Central memory CD8-positive, alpha-beta T cell (primary cell): ENCODE measurements at regions not wholly inside any gene's neighbourhood (a gene's known extent, or its start where the extent isn't known, plus 50 kb on each side); places are given as distances from the start of the nearest gene placed in this dataset.

ENCODE experiments used
- ATAC-seq: fragments of 150-1000 bp; cut with Tn5 transposase; replicated peaks from 2 replicates; pipeline ENCODE4 v1.10.0; 2022; ENCODE audit warnings: mild to moderate bottlenecking, moderate FRiP score, moderate number of reproducible peaks; ENCODE audit not compliant: poor library complexity, severe bottlenecking; ENCODE audit errors: extremely low read depth
- DNase-seq, 2 donors: peaks; one replicate each; pipeline ENCODE4 v3.0.0; 2021; ENCODE audit warnings: low spot score in 2 of 2
- H3K27ac Mint-ChIP-seq: one replicate; pipeline ENCODE4 v1.8.0; 2022; ENCODE audit warnings: low read depth, mild to moderate bottlenecking, moderate library complexity, mixed read lengths
- H3K27me3 Mint-ChIP-seq: one replicate; pipeline ENCODE4 v1.8.0; 2022; ENCODE audit warnings: mixed read lengths
- H3K36me3 Mint-ChIP-seq: one replicate; pipeline ENCODE4 v1.8.0; 2022; ENCODE audit warnings: mild to moderate bottlenecking, moderate library complexity, mixed read lengths; ENCODE audit not compliant: insufficient read depth
- H3K4me1 Mint-ChIP-seq: one replicate; pipeline ENCODE4 v1.8.0; 2022; ENCODE audit warnings: mixed read lengths
- H3K4me3 Mint-ChIP-seq: one replicate; pipeline ENCODE4 v1.8.0; 2022; ENCODE audit warnings: mild to moderate bottlenecking, moderate library complexity, mixed read lengths
- H3K9me3 Mint-ChIP-seq: one replicate; pipeline ENCODE4 v1.8.0; 2022; ENCODE audit warnings: mixed read lengths

- Mint-ChIP-seq H3K27ac (no peak overlapping the region), H3K4me3 (no peak overlapping the region), H3K36me3 (peaks cover 1% of the 10 kb centered on the region), H3K27me3 (peaks cover 29% of the 10 kb centered on the region), H3K4me1 (no peaks in the 10 kb centered on the region), H3K9me3 (no peaks in the 10 kb centered on the region)
- no peak for ATAC-seq
- DNase-seq: no peak
These were observed 122.4 kb upstream of the MVB12B start for GRCh38 chr9:126204197-126204596.

DNA sequence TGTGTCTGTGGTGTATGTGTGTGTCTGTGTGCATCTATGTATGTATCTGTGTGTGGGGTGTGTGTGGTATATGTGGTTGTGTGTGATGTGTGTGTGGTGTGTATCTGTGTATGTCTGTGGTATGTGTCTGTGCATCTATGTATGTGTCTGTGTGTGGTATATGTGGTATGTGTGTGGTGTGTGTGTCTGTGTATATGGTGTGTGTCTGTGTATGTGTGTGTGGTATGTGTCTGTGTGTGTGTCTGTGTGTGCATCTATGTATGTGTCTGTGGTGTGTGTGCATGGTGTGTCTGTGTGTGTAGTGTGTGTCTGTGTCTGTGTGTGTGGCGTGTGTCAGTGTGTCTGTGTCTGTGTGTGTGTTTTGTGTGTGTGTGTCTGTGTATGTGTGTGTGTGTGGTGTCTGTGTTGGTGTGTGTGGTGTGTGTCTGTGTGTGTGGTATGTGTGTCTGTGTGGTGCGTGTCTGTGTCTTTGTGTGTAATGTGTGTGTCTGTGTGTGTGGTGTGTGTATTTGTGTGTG, 121.9 kb upstream of the MVB12B start:
- H3K9me3 Mint-ChIP-seq: no peaks in the 10 kb centered on the region
- DNase-seq (no peak), ATAC-seq (no peak)
- no peak overlapping the region for H3K27ac Mint-ChIP-seq
- no peak overlapping the region for H3K4me3 Mint-ChIP-seq
- H3K36me3 Mint-ChIP-seq: peaks cover 1% of the 10 kb centered on the region
- no peaks in the 10 kb centered on the region for H3K4me1 Mint-ChIP-seq
- H3K27me3 Mint-ChIP-seq: peaks cover 24% of the 10 kb centered on the region

DNA sequence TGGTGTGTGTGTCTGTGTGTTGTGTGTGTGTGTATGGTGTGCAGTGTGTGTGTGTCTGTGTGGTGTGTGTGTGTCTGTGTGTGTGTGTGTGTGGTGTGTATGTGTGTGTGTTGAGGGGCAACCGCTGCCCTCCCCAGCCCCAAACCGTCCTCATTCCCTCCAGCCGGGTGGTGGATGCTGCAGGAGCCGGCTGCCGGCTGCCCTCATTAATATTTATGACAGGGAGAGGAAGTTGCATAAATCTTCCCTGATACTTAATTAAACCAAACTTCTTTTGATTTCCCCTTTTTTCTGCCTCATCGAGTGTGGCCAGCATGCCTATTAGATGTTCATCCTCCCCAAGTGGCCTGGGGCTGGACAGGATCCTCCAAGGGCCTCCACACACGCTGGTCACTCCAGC, 121.4 kb upstream of the MVB12B start:
- Mint-ChIP-seq H3K4me1 (no peaks in the 10 kb centered on the region), H3K27me3 (peaks cover 19% of the 10 kb centered on the region)
- no peak for DNase-seq

DNA sequence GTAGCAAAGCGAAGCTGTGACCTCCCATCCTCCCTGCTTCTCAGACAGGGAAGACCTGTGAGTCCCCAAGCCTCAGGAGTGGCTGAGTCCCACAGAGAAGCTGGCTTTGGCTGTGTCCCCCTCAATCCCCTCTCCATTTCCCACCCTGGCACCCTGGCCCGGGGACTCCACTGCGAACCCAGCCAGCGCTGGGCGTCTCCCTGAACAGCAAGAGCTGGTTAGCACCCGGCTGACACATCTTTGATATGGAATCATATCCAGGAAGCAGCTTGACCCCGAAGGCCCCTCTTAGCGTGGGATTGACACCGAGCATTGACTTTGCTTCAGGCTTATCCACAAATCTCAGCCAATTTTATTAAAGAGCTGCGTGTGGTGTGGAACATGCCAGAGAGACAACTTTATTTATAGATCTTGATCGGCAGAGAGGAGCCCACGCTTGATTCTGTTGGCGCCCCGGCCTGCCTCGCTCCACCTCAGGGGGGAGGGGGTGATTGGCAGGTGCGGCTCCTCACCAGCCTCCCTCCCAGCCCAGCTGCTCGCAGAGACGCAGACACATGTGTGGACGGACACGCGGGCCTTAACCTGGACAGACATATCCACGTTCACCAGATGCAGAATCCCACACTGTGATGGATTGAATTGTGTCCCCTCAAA, 120.7 kb upstream of the MVB12B start:
- no peak for DNase-seq
- Mint-ChIP-seq H3K36me3 (peaks cover 1% of the 10 kb centered on the region), H3K27ac (no peak overlapping the region), H3K4me3 (no peak overlapping the region), H3K27me3 (peaks cover 14% of the 10 kb centered on the region), H3K4me1 (no peaks in the 10 kb centered on the region), H3K9me3 (no peaks in the 10 kb centered on the region)
- no peak for ATAC-seq

More for the DNA sequence above, 121.4 kb upstream of the MVB12B start:
- no peaks in the 10 kb centered on the region for H3K9me3 Mint-ChIP-seq
- no peak overlapping the region for H3K4me3 Mint-ChIP-seq
- no peak overlapping the region for H3K27ac Mint-ChIP-seq
- ATAC-seq: no peak
- H3K36me3 Mint-ChIP-seq: peaks cover 1% of the 10 kb centered on the region

DNA sequence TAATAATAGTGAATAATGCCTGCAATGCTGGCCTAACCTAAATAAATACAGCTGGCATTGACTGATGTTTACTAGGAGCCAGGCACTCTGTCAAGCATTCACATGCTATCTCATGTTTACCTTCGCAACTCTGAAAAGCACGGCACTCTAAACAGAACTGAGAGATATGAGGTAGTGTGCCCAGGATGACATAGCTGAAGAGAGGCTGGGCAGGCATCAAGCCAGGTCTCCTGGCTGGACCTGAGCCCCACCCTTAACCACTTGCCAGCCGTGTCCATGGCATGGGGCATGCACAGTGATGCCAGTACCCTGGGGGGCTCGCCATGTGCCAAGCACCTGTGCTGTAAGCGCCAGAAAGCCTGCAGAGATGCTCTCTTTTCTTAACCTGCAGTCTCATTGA, 119.4 kb upstream of the MVB12B start:
- DNase-seq: no peak
- H3K9me3 Mint-ChIP-seq: no peaks in the 10 kb centered on the region
- no peaks in the 10 kb centered on the region for H3K4me1 Mint-ChIP-seq
- H3K4me3 Mint-ChIP-seq: no peak overlapping the region
- peaks cover 14% of the 10 kb centered on the region for H3K27me3 Mint-ChIP-seq
- peaks cover 1% of the 10 kb centered on the region for H3K36me3 Mint-ChIP-seq
- ATAC-seq: no peak
- no peak overlapping the region for H3K27ac Mint-ChIP-seq

GRCh38 chr9:126208216-126208758, 118.3 kb upstream of the MVB12B start:
- H3K27ac Mint-ChIP-seq: no peak overlapping the region
- DNase-seq (no peak), ATAC-seq (no peak)
- no peaks in the 10 kb centered on the region for H3K4me1 Mint-ChIP-seq
- peaks cover 14% of the 10 kb centered on the region for H3K27me3 Mint-ChIP-seq
- no peaks in the 10 kb centered on the region for H3K9me3 Mint-ChIP-seq
- no peaks in the 10 kb centered on the region for H3K36me3 Mint-ChIP-seq
- H3K4me3 Mint-ChIP-seq: no peak overlapping the region

- DNase-seq (no peak), ATAC-seq (no peak)
- Mint-ChIP-seq H3K27ac (no peak overlapping the region), H3K4me1 (no peaks in the 10 kb centered on the region), H3K27me3 (peaks cover 42% of the 10 kb centered on the region), H3K4me3 (no peak overlapping the region), H3K9me3 (no peaks in the 10 kb centered on the region), H3K36me3 (no peaks in the 10 kb centered on the region)
These were observed 115.1 kb upstream of the MVB12B start for GRCh38 chr9:126211441-126212074.

GRCh38 chr9:126215486-126215885, 111.1 kb upstream of the MVB12B start:
- no peaks in the 10 kb centered on the region for H3K9me3 Mint-ChIP-seq
- no peak overlapping the region for H3K27ac Mint-ChIP-seq
- H3K4me3 Mint-ChIP-seq: no peak overlapping the region
- ATAC-seq (no peak), DNase-seq (no peak)
- H3K36me3 Mint-ChIP-seq: no peaks in the 10 kb centered on the region
- H3K4me1 Mint-ChIP-seq: no peaks in the 10 kb centered on the region
- peaks cover 58% of the 10 kb centered on the region for H3K27me3 Mint-ChIP-seq

- ATAC-seq (no peak), DNase-seq (no peak)
- H3K4me3 Mint-ChIP-seq: no peak overlapping the region
- H3K27me3 Mint-ChIP-seq: peaks cover 72% of the 10 kb centered on the region
- no peaks in the 10 kb centered on the region for H3K36me3 Mint-ChIP-seq
- H3K4me1 Mint-ChIP-seq: no peaks in the 10 kb centered on the region
- no peaks in the 10 kb centered on the region for H3K9me3 Mint-ChIP-seq
- no peak overlapping the region for H3K27ac Mint-ChIP-seq
These were observed 109.8 kb upstream of the MVB12B start for GRCh38 chr9:126216826-126217225.

DNA sequence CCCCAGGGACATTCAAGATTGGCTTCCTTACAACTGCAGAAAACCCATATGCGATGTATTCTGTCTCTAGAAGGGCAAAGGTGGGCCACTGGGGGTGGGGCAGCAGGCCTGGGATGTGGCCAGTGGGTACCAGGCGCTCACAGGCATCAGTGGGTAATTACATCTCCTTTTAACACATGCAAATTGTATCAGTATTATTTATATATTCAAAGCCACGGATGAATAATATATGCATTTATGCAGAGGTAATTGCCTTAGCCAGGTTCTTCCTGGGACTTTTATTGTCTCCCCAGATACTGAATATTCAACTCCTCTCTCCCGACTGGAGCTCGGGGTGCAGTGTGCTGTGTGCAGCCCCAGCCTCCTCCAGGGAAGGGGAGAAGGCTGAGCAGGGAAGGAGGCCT, 109.4 kb upstream of the MVB12B start:
- no peak overlapping the region for H3K4me3 Mint-ChIP-seq
- no peaks in the 10 kb centered on the region for H3K4me1 Mint-ChIP-seq
- no peak overlapping the region for H3K27ac Mint-ChIP-seq
- DNase-seq (no peak), ATAC-seq (no peak)
- H3K9me3 Mint-ChIP-seq: no peaks in the 10 kb centered on the region
- H3K36me3 Mint-ChIP-seq: no peaks in the 10 kb centered on the region
- peaks cover 76% of the 10 kb centered on the region for H3K27me3 Mint-ChIP-seq

DNA sequence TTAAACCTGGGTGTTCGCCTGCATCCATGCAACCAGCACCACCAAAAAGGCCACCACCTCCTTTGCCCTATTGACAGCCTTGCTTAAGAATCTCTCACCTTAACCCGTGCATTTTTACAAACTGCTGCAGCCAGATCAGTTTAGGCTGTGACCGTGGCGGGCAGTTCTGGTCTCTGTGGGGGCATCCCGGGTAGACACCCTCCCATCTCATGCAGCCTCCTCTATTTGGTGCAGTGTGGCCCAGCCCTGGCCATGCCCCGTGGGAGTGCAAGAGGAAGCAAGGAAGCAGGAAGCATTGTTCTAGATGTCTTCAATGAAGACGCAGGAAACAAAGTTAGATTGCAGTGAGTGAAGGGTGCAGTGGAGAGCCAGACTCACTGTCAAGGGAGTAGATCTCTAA, 108.8 kb upstream of the MVB12B start:
- Mint-ChIP-seq H3K36me3 (no peaks in the 10 kb centered on the region), H3K27ac (no peak overlapping the region), H3K27me3 (peaks cover 79% of the 10 kb centered on the region), H3K4me3 (no peak overlapping the region), H3K9me3 (no peaks in the 10 kb centered on the region), H3K4me1 (no peaks in the 10 kb centered on the region)
- no peak for ATAC-seq
- no peak for DNase-seq

- H3K4me3 Mint-ChIP-seq: no peak overlapping the region
- H3K4me1 Mint-ChIP-seq: no peaks in the 10 kb centered on the region
- DNase-seq (no peak), ATAC-seq (no peak)
- H3K9me3 Mint-ChIP-seq: no peaks in the 10 kb centered on the region
- H3K36me3 Mint-ChIP-seq: no peaks in the 10 kb centered on the region
- H3K27me3 Mint-ChIP-seq: peaks cover 83% of the 10 kb centered on the region
- no peak overlapping the region for H3K27ac Mint-ChIP-seq
These were observed 108.1 kb upstream of the MVB12B start for GRCh38 chr9:126218359-126219125.
